OCI-LY1 (cell line): ENCODE measurements at regions not wholly inside any gene's neighbourhood (a gene's known extent, or its start where the extent isn't known, plus 50 kb on each side); places are given as distances from the start of the nearest gene placed in this dataset.

Experiments used
- H2AFZ ChIP-seq: fragments of 200-600 bp; sonication (generic), shearing (Covaris generic); 2 replicates; pipeline ENCODE4 v1.6.0; 2014; ENCODE audit warnings: antibody characterized with exemption, mild to moderate bottlenecking, low read length
- H3F3A ChIP-seq: fragments of 200-600 bp; sonication (generic), shearing (Covaris generic); 2 replicates; pipeline ENCODE4 v1.6.0; 2014; ENCODE audit warnings: mild to moderate bottlenecking, antibody characterized with exemption, low read length, moderate library complexity; ENCODE audit not compliant: insufficient read depth
- H3K27ac ChIP-seq: fragments of 200-600 bp; sonication (generic); 2 replicates; pipeline ENCODE4 v1.5.1; 2014; ENCODE audit warnings: low read length, mixed run types, mild to moderate bottlenecking, low read depth; ENCODE audit not compliant: poor library complexity, severe bottlenecking
- H3K27me3 ChIP-seq: fragments of 200-600 bp; sonication (generic); 2 replicates; pipeline ENCODE4 v1.6.0; 2014; ENCODE audit warnings: antibody characterized with exemption, mild to moderate bottlenecking, low read length, moderate library complexity; ENCODE audit not compliant: insufficient read depth
- H3K36me3 ChIP-seq: fragments of 200-600 bp; sonication (generic); 2 replicates; pipeline ENCODE4 v1.6.1; 2014; ENCODE audit warnings: mild to moderate bottlenecking, antibody characterized with exemption, low read length, moderate library complexity, mixed read lengths; ENCODE audit not compliant: insufficient read depth
- H3K4me1 ChIP-seq: fragments of 200-600 bp; sonication (generic); 2 replicates; pipeline ENCODE4 v1.5.1; 2014; ENCODE audit warnings: mild to moderate bottlenecking, low read length, moderate library complexity; ENCODE audit not compliant: insufficient read depth, severe bottlenecking
- H3K4me2 ChIP-seq: fragments of 200-600 bp; sonication (generic), shearing (Covaris generic); 2 replicates; pipeline ENCODE4 v1.6.1; 2014; ENCODE audit warnings: low read length
- H3K4me3 ChIP-seq: fragments of 200-600 bp; sonication (generic); 2 replicates; pipeline ENCODE4 v1.5.1; 2014; ENCODE audit warnings: low read length, low read depth, mild to moderate bottlenecking, mixed read lengths; ENCODE audit not compliant: poor library complexity, severe bottlenecking
- H3K79me2 ChIP-seq: fragments of 200-600 bp; shearing (Covaris generic); 2 replicates; pipeline ENCODE4 v1.6.1; 2016; ENCODE audit warnings: mixed run types, low read length, mixed read lengths; ENCODE audit not compliant: insufficient read depth
- H3K9ac ChIP-seq: fragments of 200-600 bp; sonication (generic), shearing (Covaris generic); 2 replicates; pipeline ENCODE4 v1.6.1; 2014; ENCODE audit warnings: mild to moderate bottlenecking, low read length, mixed read lengths
- H3K9me2 ChIP-seq: fragments of 200-600 bp; sonication (generic), shearing (Covaris generic); 2 replicates; pipeline ENCODE4 v1.6.1; 2014; ENCODE audit warnings: low read depth, mild to moderate bottlenecking, low read length, mixed read lengths
- H3K9me3 ChIP-seq: fragments of 200-600 bp; shearing (Covaris generic); 2 replicates; pipeline ENCODE4 v1.6.1; 2014; ENCODE audit warnings: low read length, mixed read lengths
- H4K20me1 ChIP-seq: fragments of 200-600 bp; sonication (generic), shearing (Covaris generic); 2 replicates; pipeline ENCODE4 v1.6.0; 2016; ENCODE audit warnings: mild to moderate bottlenecking, low read length; ENCODE audit not compliant: insufficient read depth
- EZH2 ChIP-seq: fragments of 200-600 bp; sonication (generic), shearing (Covaris generic); IDR thresholded peaks from 2 replicates; pipeline ENCODE4 v1.8.0; 2017; ENCODE audit warnings: borderline replicate concordance, mixed run types, mild to moderate bottlenecking, antibody characterized with exemption, low read length, moderate library complexity, mixed read lengths
- TF ChIP-seq, protein P1 (sequence below): fragments of 200-600 bp; sonication (generic), shearing (Covaris generic); IDR thresholded peaks from 2 replicates; pipeline ENCODE4 v1.5.1; 2017; ENCODE audit warnings: mild to moderate bottlenecking, antibody characterized with exemption, low read length, moderate library complexity, mixed read lengths

DNA sequence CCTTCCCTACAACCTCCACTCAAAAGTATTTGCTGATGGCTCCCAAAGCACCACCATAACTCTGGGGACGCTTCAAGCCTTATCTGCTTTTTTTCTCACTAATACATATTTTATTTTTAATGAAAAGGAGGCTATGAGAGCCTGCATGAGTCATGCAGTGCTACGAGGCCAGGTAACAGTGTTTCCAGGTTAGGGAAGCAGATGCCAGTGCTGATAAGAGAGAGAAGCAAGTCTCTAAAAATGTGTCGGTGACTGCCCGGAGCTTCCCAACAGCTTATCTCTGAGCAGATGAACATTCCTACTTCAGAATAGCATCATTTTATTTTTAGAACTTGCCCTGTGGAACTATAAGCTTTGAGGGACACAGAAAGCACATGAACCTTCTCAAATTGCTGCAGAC is 931.5 kb downstream of the CCSER2 start:
- Histone ChIP-seq H3K27me3 (no peaks in the 10 kb centered on the region), H4K20me1 (no peaks in the 10 kb centered on the region), H3K4me3 (no peak overlapping the region), H3K27ac (no peak overlapping the region), H3K4me2 (no peak overlapping the region), H3K9me3 (no peaks in the 10 kb centered on the region), H3K9ac (no peak overlapping the region), H2AFZ (no peak overlapping the region), H3F3A (no peaks in the 10 kb centered on the region), H3K4me1 (no peaks in the 10 kb centered on the region), H3K79me2 (no peaks in the 10 kb centered on the region), H3K36me3 (no peaks in the 10 kb centered on the region), H3K9me2 (no peaks in the 10 kb centered on the region)
- TF ChIP-seq EZH2, result no peak
- TF ChIP-seq, protein P1, sequence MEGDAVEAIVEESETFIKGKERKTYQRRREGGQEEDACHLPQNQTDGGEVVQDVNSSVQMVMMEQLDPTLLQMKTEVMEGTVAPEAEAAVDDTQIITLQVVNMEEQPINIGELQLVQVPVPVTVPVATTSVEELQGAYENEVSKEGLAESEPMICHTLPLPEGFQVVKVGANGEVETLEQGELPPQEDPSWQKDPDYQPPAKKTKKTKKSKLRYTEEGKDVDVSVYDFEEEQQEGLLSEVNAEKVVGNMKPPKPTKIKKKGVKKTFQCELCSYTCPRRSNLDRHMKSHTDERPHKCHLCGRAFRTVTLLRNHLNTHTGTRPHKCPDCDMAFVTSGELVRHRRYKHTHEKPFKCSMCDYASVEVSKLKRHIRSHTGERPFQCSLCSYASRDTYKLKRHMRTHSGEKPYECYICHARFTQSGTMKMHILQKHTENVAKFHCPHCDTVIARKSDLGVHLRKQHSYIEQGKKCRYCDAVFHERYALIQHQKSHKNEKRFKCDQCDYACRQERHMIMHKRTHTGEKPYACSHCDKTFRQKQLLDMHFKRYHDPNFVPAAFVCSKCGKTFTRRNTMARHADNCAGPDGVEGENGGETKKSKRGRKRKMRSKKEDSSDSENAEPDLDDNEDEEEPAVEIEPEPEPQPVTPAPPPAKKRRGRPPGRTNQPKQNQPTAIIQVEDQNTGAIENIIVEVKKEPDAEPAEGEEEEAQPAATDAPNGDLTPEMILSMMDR, result no peak

DNA sequence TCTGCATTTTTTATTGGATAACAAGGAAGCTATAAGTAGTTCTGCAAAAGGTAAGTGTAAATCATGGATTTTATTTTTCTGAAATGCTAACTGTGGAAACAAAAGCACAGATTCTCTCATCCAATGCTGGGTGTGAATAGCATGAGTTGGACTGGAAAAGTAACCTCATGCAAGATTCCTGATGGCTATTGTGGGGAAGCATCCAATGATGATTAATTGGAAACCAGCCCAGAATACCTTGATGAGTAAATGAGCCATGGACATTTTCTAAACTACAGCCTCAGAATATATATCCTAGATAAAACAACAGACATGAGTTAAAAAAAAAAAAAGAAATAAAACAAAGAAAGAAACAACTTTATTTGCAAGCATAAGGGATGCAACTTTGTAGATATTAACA is 934.6 kb downstream of the CCSER2 start:
- H2AFZ ChIP-seq, result no peak overlapping the region
- H3K79me2 ChIP-seq, result no peaks in the 10 kb centered on the region
- H3K27me3 ChIP-seq, result no peaks in the 10 kb centered on the region
- no peaks in the 10 kb centered on the region for H3K9me2 ChIP-seq
- no peaks in the 10 kb centered on the region for H3K4me1 ChIP-seq
- H3F3A ChIP-seq, result no peaks in the 10 kb centered on the region
- no peak for TF ChIP-seq EZH2
- TF ChIP-seq, protein P1, result no peak
- H3K9ac ChIP-seq, result no peak overlapping the region
- no peaks in the 10 kb centered on the region for H4K20me1 ChIP-seq
- no peak overlapping the region for H3K4me3 ChIP-seq
- no peaks in the 10 kb centered on the region for H3K9me3 ChIP-seq
- no peaks in the 10 kb centered on the region for H3K36me3 ChIP-seq
- no peak overlapping the region for H3K4me2 ChIP-seq
- H3K27ac ChIP-seq, result no peak overlapping the region

DNA sequence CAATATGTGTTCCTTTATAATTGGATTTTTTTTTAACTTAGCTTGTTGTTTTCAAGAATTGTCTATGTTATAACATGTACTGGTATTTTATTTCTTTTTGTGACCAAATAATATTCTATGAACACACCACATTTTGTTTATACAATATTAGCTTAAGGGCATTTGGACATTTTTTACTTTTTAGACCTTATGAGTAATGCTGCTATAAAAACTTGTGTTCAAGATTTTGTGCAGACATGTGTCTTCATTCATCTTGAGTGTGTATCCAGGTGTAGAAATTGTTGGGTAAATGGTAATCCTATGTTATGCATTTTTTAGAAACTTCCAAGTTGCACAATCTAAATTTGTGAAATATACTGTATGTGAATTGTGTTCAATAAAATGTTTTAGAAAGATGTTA is 936.7 kb downstream of the CCSER2 start:
- TF ChIP-seq, protein P1, result no peak
- TF ChIP-seq EZH2, result no peak
- no peaks in the 10 kb centered on the region for H3F3A ChIP-seq
- no peak overlapping the region for H3K4me3 ChIP-seq
- H3K9ac ChIP-seq, result no peak overlapping the region
- H3K9me3 ChIP-seq, result no peaks in the 10 kb centered on the region
- no peak overlapping the region for H2AFZ ChIP-seq
- H3K79me2 ChIP-seq, result no peaks in the 10 kb centered on the region
- H3K4me1 ChIP-seq, result no peaks in the 10 kb centered on the region
- no peaks in the 10 kb centered on the region for H4K20me1 ChIP-seq
- H3K36me3 ChIP-seq, result no peaks in the 10 kb centered on the region
- no peak overlapping the region for H3K27ac ChIP-seq
- no peak overlapping the region for H3K4me2 ChIP-seq
- no peaks in the 10 kb centered on the region for H3K27me3 ChIP-seq
- no peaks in the 10 kb centered on the region for H3K9me2 ChIP-seq
